ENCODE measurements at regions not wholly inside any gene's neighbourhood (a gene's known extent, or its start where the extent isn't known, plus 50 kb on each side); places are given as distances from the start of the nearest gene placed in this dataset.

DNA sequence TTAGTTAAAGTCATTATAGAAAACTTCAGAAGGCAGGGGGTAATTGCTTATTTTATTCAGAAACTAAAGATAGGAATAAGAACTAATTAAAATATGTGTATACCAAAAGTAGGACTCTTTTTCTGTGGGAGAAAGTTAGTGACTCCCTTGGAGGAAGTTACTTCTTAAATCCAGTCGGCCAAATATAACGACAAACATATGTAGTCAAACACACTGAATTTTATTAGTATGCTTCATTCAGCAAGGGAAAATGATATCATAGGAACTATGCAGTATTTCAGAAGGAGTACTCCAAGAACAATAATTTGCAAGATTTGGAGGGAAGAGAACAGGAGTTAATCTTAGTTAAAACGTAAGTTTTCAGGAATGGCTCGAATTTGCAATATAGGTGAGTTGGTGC is 432.6 kb downstream of the CYLC2 start:
- TF ChIP-seq, protein P1, sequence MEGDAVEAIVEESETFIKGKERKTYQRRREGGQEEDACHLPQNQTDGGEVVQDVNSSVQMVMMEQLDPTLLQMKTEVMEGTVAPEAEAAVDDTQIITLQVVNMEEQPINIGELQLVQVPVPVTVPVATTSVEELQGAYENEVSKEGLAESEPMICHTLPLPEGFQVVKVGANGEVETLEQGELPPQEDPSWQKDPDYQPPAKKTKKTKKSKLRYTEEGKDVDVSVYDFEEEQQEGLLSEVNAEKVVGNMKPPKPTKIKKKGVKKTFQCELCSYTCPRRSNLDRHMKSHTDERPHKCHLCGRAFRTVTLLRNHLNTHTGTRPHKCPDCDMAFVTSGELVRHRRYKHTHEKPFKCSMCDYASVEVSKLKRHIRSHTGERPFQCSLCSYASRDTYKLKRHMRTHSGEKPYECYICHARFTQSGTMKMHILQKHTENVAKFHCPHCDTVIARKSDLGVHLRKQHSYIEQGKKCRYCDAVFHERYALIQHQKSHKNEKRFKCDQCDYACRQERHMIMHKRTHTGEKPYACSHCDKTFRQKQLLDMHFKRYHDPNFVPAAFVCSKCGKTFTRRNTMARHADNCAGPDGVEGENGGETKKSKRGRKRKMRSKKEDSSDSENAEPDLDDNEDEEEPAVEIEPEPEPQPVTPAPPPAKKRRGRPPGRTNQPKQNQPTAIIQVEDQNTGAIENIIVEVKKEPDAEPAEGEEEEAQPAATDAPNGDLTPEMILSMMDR (conservative IDR thresholded peaks at IDR 0.05; ENCODE audit: low read length): no peak
- TF ChIP-seq EZH2phosphoT487 (IDR thresholded peaks at IDR 0.05; ENCODE audit: borderline replicate concordance, low read depth, low read length): no peak

All from OCI-LY7 (cell line).